Liver (tissue), 8 donors: ENCODE measurements at regions not wholly inside any gene's neighbourhood (a gene's known extent, or its start where the extent isn't known, plus 50 kb on each side); places are given as distances from the start of the nearest gene placed in this dataset.

Experiments
- DNase-seq: peaks from one replicate; pipeline ENCODE4 v3.0.0-alpha.2; 2017; ENCODE audit warnings: low spot score
- H3K27ac ChIP-seq, 2 donors: one replicate each; pipeline ENCODE4 v1.7.0; 2013; ENCODE audit warnings: inconsistent platforms in 2 of 2, low read length in 2 of 2, control low read depth in 1 of 2, low read depth in 1 of 2, mild to moderate bottlenecking in 1 of 2
- H3K27me3 ChIP-seq, 4 donors: one replicate each; pipeline versions ENCODE4 v1.6.1 to v1.7.0; 2013; ENCODE audit warnings: low read length in 3 of 4, inconsistent platforms in 1 of 4, mild to moderate bottlenecking in 1 of 4, moderate library complexity in 1 of 4; ENCODE audit not compliant: control insufficient read depth in 4 of 4, insufficient read depth in 4 of 4
- H3K36me3 ChIP-seq, 4 donors: one replicate each; pipeline versions ENCODE4 v1.6.1 to v1.7.0; 2013; ENCODE audit warnings: low read length in 3 of 4, mild to moderate bottlenecking in 3 of 4, low read depth in 1 of 4, moderate library complexity in 1 of 4; ENCODE audit not compliant: control insufficient read depth in 4 of 4, insufficient read depth in 3 of 4
- H3K4me1 ChIP-seq, 4 donors: one replicate each; pipeline versions ENCODE4 v1.6.1 to v1.7.0; 2013; ENCODE audit warnings: low read length in 3 of 4, mild to moderate bottlenecking in 3 of 4, moderate library complexity in 1 of 4; ENCODE audit not compliant: control insufficient read depth in 4 of 4, insufficient read depth in 4 of 4
- H3K4me3 ChIP-seq, 3 donors: one replicate each; pipeline versions ENCODE4 v1.6.1 to v1.7.0; 2013; ENCODE audit warnings: low read length in 3 of 3, control low read depth in 1 of 3, low read depth in 1 of 3, mild to moderate bottlenecking in 1 of 3
- H3K9ac ChIP-seq, 2 donors: one replicate each; pipeline ENCODE4 v1.7.0; 2013; ENCODE audit warnings: low read length in 2 of 2, mild to moderate bottlenecking in 2 of 2, moderate library complexity in 2 of 2, control low read depth in 1 of 2, low read depth in 1 of 2
- H3K9me3 ChIP-seq, 4 donors: one replicate each; pipeline versions ENCODE4 v1.6.1 to v1.7.0; 2013; ENCODE audit warnings: low read length in 3 of 4; ENCODE audit not compliant: control insufficient read depth in 4 of 4
- ATF3 ChIP-seq: IDR thresholded peaks from 2 replicates; pipeline ENCODE4 v1.6.1; 2016; ENCODE audit warnings: antibody characterized with exemption
- CTCF ChIP-seq: fragments of 150-350 bp; IDR thresholded peaks from 2 replicates; pipeline ENCODE4 v1.5.1; 2017; ENCODE audit warnings: improper control_type of control experiment, low read depth, low read length; ENCODE audit not compliant: missing input control
- EGR1 ChIP-seq, 2 donors: IDR thresholded peaks; 2 replicates each; pipeline ENCODE4 v1.6.1; 2016 to 2018; ENCODE audit warnings: antibody characterized with exemption in 2 of 2, low read depth in 2 of 2
- FOXA1 ChIP-seq: IDR thresholded peaks from 2 replicates; pipeline ENCODE4 v1.6.1; 2016; ENCODE audit warnings: antibody characterized with exemption
- FOXA2 ChIP-seq: IDR thresholded peaks from 2 replicates; pipeline ENCODE4 v1.6.1; 2016; ENCODE audit warnings: antibody characterized with exemption
- GABPA ChIP-seq, 2 donors: IDR thresholded peaks in 1 of 2; conservative IDR thresholded peaks in 1 of 2; 2 replicates each; pipeline ENCODE4 v1.6.1; 2016; ENCODE audit warnings: antibody characterized with exemption in 2 of 2, mild to moderate bottlenecking in 1 of 2, moderate library complexity in 1 of 2
- HNF4G ChIP-seq: IDR thresholded peaks from 2 replicates; pipeline ENCODE4 v1.6.1; 2016; ENCODE audit warnings: antibody characterized with exemption
- MAX ChIP-seq: IDR thresholded peaks from 2 replicates; pipeline ENCODE4 v1.6.1; 2016; ENCODE audit warnings: antibody characterized with exemption
- NR2F2 ChIP-seq: IDR thresholded peaks from 2 replicates; pipeline ENCODE4 v1.6.1; 2016; ENCODE audit warnings: antibody characterized with exemption
- RAD21 ChIP-seq, 2 donors: IDR thresholded peaks; 2 replicates each; pipeline ENCODE4 v1.6.1; 2016; ENCODE audit warnings: antibody characterized with exemption in 2 of 2, mild to moderate bottlenecking in 2 of 2
- REST ChIP-seq: IDR thresholded peaks from 2 replicates; pipeline ENCODE4 v1.6.1; 2016; ENCODE audit warnings: antibody characterized with exemption, mild to moderate bottlenecking
- SP1 ChIP-seq: IDR thresholded peaks from 2 replicates; pipeline ENCODE4 v1.6.1; 2018; ENCODE audit warnings: antibody characterized with exemption, mild to moderate bottlenecking
- TAF1 ChIP-seq: conservative IDR thresholded peaks from 2 replicates; pipeline ENCODE4 v1.6.1; 2016; ENCODE audit warnings: antibody characterized with exemption, mild to moderate bottlenecking
- WGBS: extraction: QIAGEN DNeasy Blood & Tissue Kit; methylation state at CpG from one replicate; pipeline ENCODE4 v1.1.7; 2013; 5-methylcytosine and 5-hydroxymethylcytosine counted together
- donor health status: healthy.
- donor health status: healthy.
- donor health status: healthy.
- donor health status: healthy.
- donor health status: healthy.

GRCh38 chr18:66103550-66103949 lies 352.7 kb downstream of the CDH7 start:
- Histone ChIP-seq H3K9ac (no peak overlapping the region), H3K9me3 (no peaks in the 10 kb centered on the region), H3K36me3 (no peaks in the 10 kb centered on the region), H3K27ac (no peak overlapping the region), H3K4me1 (no peaks in the 10 kb centered on the region), H3K27me3 (no peaks in the 10 kb centered on the region), H3K4me3 (no peak overlapping the region)
- DNase-seq: no peak
- 54% methylated on average over 2 of the region's 2 CpGs for WGBS
- no peak for TF ChIP-seq TAF1
- TF ChIP-seq FOXA1: no peak
- TF ChIP-seq ATF3: no peak
- no peak for TF ChIP-seq GABPA (IDR thresholded peaks at IDR 0.05 in 1 of 2, conservative IDR thresholded peaks at IDR 0.05 in 1 of 2)
- TF ChIP-seq EGR1 (IDR thresholded peaks at IDR 0.05; ENCODE audit: low read depth in 2 of 2): no peak
- TF ChIP-seq NR2F2: no peak
- no peak for TF ChIP-seq REST
- TF ChIP-seq CTCF: no peak
- TF ChIP-seq RAD21 (IDR thresholded peaks at IDR 0.05): no peak
- no peak for TF ChIP-seq HNF4G

- Histone ChIP-seq H3K4me1 (no peaks in the 10 kb centered on the region), H3K27me3 (no peaks in the 10 kb centered on the region), H3K36me3 (no peaks in the 10 kb centered on the region), H3K4me3 (no peak overlapping the region), H3K9me3 (no peaks in the 10 kb centered on the region), H3K27ac (no peak overlapping the region), H3K9ac (no peak overlapping the region)
- no peak for DNase-seq
- TF ChIP-seq FOXA2 (no peak), SP1 (no peak), ATF3 (no peak), MAX (no peak), FOXA1 (no peak), RAD21 (IDR thresholded peaks at IDR 0.05) (no peak), TAF1 (no peak)
- 77% methylated on average over 2 of the region's 2 CpGs for WGBS
Observed at GRCh38 chr18:66083078-66083477, 332.3 kb downstream of the CDH7 start.
